ENCODE measurements at regions not wholly inside any gene's neighbourhood (a gene's known extent, or its start where the extent isn't known, plus 50 kb on each side); places are given as distances from the start of the nearest gene placed in this dataset.

DNA sequence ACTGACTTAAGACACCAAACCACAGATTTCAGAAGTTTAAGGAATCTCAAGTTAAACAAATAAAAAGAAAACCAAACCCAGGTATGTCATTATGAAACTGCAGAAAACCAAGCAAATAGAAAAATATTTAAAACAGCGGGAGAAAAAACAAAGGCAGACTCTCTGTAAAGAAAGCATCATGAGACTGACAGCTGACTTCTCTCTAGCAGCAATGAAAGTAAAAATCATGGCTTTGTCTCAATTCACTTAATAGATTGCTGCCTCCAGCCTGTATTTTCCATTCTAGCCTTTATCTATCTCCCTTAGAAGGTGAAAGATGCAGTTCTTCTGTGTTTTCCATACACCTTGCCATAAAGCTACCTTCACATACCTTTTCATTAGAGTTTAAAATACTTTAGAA lies 131.1 kb upstream of the IPO5 start:
- TF ChIP-seq, protein P1, sequence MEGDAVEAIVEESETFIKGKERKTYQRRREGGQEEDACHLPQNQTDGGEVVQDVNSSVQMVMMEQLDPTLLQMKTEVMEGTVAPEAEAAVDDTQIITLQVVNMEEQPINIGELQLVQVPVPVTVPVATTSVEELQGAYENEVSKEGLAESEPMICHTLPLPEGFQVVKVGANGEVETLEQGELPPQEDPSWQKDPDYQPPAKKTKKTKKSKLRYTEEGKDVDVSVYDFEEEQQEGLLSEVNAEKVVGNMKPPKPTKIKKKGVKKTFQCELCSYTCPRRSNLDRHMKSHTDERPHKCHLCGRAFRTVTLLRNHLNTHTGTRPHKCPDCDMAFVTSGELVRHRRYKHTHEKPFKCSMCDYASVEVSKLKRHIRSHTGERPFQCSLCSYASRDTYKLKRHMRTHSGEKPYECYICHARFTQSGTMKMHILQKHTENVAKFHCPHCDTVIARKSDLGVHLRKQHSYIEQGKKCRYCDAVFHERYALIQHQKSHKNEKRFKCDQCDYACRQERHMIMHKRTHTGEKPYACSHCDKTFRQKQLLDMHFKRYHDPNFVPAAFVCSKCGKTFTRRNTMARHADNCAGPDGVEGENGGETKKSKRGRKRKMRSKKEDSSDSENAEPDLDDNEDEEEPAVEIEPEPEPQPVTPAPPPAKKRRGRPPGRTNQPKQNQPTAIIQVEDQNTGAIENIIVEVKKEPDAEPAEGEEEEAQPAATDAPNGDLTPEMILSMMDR (conservative IDR thresholded peaks at IDR 0.05 in 1 of 2, IDR thresholded peaks at IDR 0.05 in 1 of 2; ENCODE audit: extremely low read depth in 1 of 2, insufficient read depth in 1 of 2, low read depth in 1 of 2, low read length in 2 of 2) = no peak
- no peak for TF ChIP-seq EZH2 (IDR thresholded peaks at IDR 0.05; ENCODE audit: borderline replicate concordance, low read length)
